Ascending aorta (tissue), 2 donors: ENCODE measurements at regions not wholly inside any gene's neighbourhood (a gene's known extent, or its start where the extent isn't known, plus 50 kb on each side); places are given as distances from the start of the nearest gene placed in this dataset.

ENCODE experiments used
- DNase-seq, 2 donors: peaks; one replicate each; pipeline ENCODE4 v3.0.0-alpha.2; 2019; ENCODE audit warnings: low spot score in 2 of 2
- H3K27ac ChIP-seq, 2 donors: fragments of 200-600 bp; sonication (generic); one replicate each; pipeline ENCODE4 v1.5.1; 2016 to 2017; ENCODE audit warnings: mild to moderate bottlenecking in 1 of 2
- H3K27me3 ChIP-seq: fragments of 200-600 bp; sonication (generic); one replicate; pipeline ENCODE4 v1.5.1; 2017
- H3K36me3 ChIP-seq, 2 donors: fragments of 200-600 bp; sonication (generic); one replicate each; pipeline ENCODE4 v1.5.1; 2016
- H3K4me1 ChIP-seq, 2 donors: fragments of 200-600 bp; sonication (generic); one replicate each; pipeline ENCODE4 v1.5.1; 2016 to 2017; ENCODE audit warnings: mild to moderate bottlenecking in 1 of 2
- H3K4me3 ChIP-seq, 2 donors: fragments of 200-600 bp; sonication (generic); one replicate each; pipeline ENCODE4 v1.5.1; 2016 to 2017; ENCODE audit warnings: mild to moderate bottlenecking in 1 of 2
- H3K9me3 ChIP-seq, 2 donors: fragments of 200-600 bp; sonication (generic); one replicate each; pipeline ENCODE4 v1.5.1; 2016
- intact Hi-C: fragments of 100-400 bp; cut with DNase I; formaldehyde crosslinking; loops from one replicate; pipeline ENCODE4 v1.15.1; 2023
- TF ChIP-seq, protein P1 (sequence below), 3 experiments: fragments of 200-600 bp in 2 of 3; fragments of 450-650 bp in 1 of 3; sonication (generic) in 2 of 3; IDR thresholded peaks; one replicate each; pipeline ENCODE4 v1.5.1; 2016 to 2019; ENCODE audit warnings: antibody characterized with exemption in 3 of 3, mild to moderate bottlenecking in 1 of 3, moderate library complexity in 1 of 3

GRCh38 chr4:66658809-66659208 lies 886.5 kb downstream of the CENPC start:
- H3K36me3 ChIP-seq = no peaks in the 10 kb centered on the region
- H3K27ac ChIP-seq = no peak overlapping the region
- no peaks in the 10 kb centered on the region for H3K9me3 ChIP-seq
- H3K4me3 ChIP-seq = no peak overlapping the region
- no peaks in the 10 kb centered on the region for H3K4me1 ChIP-seq
- intact Hi-C loops = no loop called here
- TF ChIP-seq, protein P1, sequence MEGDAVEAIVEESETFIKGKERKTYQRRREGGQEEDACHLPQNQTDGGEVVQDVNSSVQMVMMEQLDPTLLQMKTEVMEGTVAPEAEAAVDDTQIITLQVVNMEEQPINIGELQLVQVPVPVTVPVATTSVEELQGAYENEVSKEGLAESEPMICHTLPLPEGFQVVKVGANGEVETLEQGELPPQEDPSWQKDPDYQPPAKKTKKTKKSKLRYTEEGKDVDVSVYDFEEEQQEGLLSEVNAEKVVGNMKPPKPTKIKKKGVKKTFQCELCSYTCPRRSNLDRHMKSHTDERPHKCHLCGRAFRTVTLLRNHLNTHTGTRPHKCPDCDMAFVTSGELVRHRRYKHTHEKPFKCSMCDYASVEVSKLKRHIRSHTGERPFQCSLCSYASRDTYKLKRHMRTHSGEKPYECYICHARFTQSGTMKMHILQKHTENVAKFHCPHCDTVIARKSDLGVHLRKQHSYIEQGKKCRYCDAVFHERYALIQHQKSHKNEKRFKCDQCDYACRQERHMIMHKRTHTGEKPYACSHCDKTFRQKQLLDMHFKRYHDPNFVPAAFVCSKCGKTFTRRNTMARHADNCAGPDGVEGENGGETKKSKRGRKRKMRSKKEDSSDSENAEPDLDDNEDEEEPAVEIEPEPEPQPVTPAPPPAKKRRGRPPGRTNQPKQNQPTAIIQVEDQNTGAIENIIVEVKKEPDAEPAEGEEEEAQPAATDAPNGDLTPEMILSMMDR (IDR thresholded peaks at IDR 0.05) = no peak
- no peak for DNase-seq
- no peaks in the 10 kb centered on the region for H3K27me3 ChIP-seq

DNA sequence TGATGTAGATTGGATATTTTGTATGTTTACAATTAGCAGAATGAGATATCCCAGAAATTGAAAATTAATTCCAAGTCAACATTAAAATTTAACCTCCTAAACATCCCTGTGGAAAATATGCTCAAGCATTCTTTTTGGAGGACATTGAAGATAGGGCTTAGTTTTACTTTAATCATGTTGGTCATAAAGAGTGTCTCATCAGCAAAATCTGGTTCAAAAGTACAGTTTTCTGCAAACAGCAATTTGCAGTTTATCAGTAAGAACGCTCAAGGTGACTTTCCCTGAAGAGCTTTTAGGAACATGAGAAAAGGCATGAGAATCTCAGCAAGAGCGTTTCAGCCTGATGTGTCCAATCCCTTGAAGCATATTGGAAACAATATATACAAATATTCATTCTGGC lies 889.8 kb downstream of the CENPC start:
- Histone ChIP-seq H3K36me3 (no peaks in the 10 kb centered on the region), H3K27me3 (no peaks in the 10 kb centered on the region), H3K4me3 (no peak overlapping the region), H3K27ac (no peak overlapping the region), H3K4me1 (no peaks in the 10 kb centered on the region), H3K9me3 (peaks cover 0 to 8% of the 10 kb centered on the region in 2 donors)
- no peak for DNase-seq
- intact Hi-C loops = no loop called here
- TF ChIP-seq, protein P1 (IDR thresholded peaks at IDR 0.05) = no peak

DNA sequence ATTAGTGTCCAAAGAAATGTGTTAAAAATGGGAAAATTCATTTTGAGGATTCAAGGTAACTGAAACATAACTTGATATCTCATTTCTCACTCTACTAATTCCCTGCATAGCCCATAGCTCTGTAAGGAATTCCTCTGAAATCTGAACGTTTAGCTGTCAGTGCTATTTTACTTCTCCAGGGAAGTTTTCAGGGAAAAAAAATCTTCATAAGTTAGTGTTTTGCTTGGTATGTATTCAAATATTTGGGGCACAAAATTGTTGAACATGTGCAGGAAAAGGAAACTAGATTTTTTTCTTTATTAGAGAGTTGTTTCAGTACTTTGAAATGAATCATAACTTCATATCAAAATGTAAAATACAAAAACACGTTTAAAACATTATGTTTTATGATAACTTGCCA lies 891.4 kb downstream of the CENPC start:
- TF ChIP-seq, protein P1 (IDR thresholded peaks at IDR 0.05) = no peak
- no peak overlapping the region for H3K27ac ChIP-seq
- no peak overlapping the region for H3K4me3 ChIP-seq
- no peaks in the 10 kb centered on the region for H3K4me1 ChIP-seq
- H3K36me3 ChIP-seq = no peaks in the 10 kb centered on the region
- no peaks in the 10 kb centered on the region for H3K27me3 ChIP-seq
- peaks cover 0 to 8% of the 10 kb centered on the region in 2 donors for H3K9me3 ChIP-seq
- intact Hi-C loops = no loop called here
- no peak for DNase-seq

- no peak for DNase-seq
- no peak overlapping the region for H3K4me3 ChIP-seq
- H3K27me3 ChIP-seq = no peaks in the 10 kb centered on the region
- H3K27ac ChIP-seq = no peak overlapping the region
- no peaks in the 10 kb centered on the region for H3K4me1 ChIP-seq
- H3K36me3 ChIP-seq = no peaks in the 10 kb centered on the region
- TF ChIP-seq, protein P1 (IDR thresholded peaks at IDR 0.05) = no peak
- peaks cover 0 to 8% of the 10 kb centered on the region in 2 donors for H3K9me3 ChIP-seq
- intact Hi-C loops = no loop called here
Measured at GRCh38 chr4:66649236-66649635, 896.1 kb downstream of the CENPC start.

GRCh38 chr4:66647926-66648325 lies 897.4 kb downstream of the CENPC start:
- TF ChIP-seq, protein P1 (IDR thresholded peaks at IDR 0.05) = no peak
- Histone ChIP-seq H3K36me3 (no peaks in the 10 kb centered on the region), H3K4me1 (no peaks in the 10 kb centered on the region), H3K9me3 (peaks cover 0 to 8% of the 10 kb centered on the region in 2 donors), H3K4me3 (no peak overlapping the region), H3K27ac (no peak overlapping the region), H3K27me3 (no peaks in the 10 kb centered on the region)
- no peak for DNase-seq
- intact Hi-C loops = no loop called here

DNA sequence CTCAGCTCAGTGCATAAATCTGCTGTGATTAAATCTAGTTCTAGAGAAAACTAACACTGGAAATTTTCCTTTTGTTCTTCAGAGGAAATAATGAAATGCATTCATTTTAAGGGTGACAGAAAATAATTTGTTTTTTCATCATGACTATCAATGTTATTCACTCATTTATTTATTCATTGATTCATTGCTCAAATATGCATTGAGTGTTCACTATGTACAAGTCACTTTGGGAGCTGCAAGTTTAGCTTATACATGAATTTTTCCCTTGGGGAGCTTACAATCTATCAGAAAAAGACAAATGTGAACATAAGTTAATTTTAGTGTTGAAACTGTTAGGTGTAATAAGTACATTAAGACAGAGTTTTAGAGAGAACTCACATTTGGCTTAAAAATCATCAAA lies 897.8 kb downstream of the CENPC start:
- Histone ChIP-seq H3K27me3 (no peaks in the 10 kb centered on the region), H3K36me3 (no peaks in the 10 kb centered on the region), H3K4me3 (no peak overlapping the region), H3K4me1 (no peaks in the 10 kb centered on the region), H3K27ac (no peak overlapping the region), H3K9me3 (peaks cover 0 to 8% of the 10 kb centered on the region in 2 donors)
- no peak for DNase-seq
- TF ChIP-seq, protein P1 (IDR thresholded peaks at IDR 0.05) = no peak
- intact Hi-C loops = no loop called here
